ENCODE measurements at regions not wholly inside any gene's neighbourhood (a gene's known extent, or its start where the extent isn't known, plus 50 kb on each side); places are given as distances from the start of the nearest gene placed in this dataset.

GRCh38 chr9:94166976-94167346 is 82.7 kb downstream of the PTPDC1 start:
- peaks cover 27% of the 10 kb centered on the region for H3K4me1 ChIP-seq (ENCODE audit: insufficient read depth, low read length)
- POLR2A ChIA-PET: interaction anchor here (1.1 to 1.2 kb wide), 5 partner anchors 14 to 1497 kb away, joined by 3 read pairs; partner anchors contain the start of gene IPPK
- no peak for TF ChIP-seq CTCF (IDR thresholded peaks at IDR 0.05)
- DNase-seq: no peak
- no peaks in the 10 kb centered on the region for H3K36me3 ChIP-seq (ENCODE audit: insufficient read depth, low read length)
- no peak for ATAC-seq (ENCODE audit: poor library complexity)
- no peaks in the 10 kb centered on the region for H3K9me3 ChIP-seq (ENCODE audit: control insufficient read depth in 1 of 2, insufficient read depth in 1 of 2, low read length in 2 of 2)
- H3K4me1 Mint-ChIP-seq (ENCODE audit: low read depth): peaks cover 68% of the 10 kb centered on the region
- no peaks in the 10 kb centered on the region for H3K27me3 ChIP-seq (ENCODE audit: control insufficient read depth in 1 of 2, insufficient read depth in 2 of 2, low read length in 2 of 2)
- peak overlapping the region; percentile 98 for H3K27ac Mint-ChIP-seq
- H3K36me3 Mint-ChIP-seq (ENCODE audit: low read depth): peaks cover 23% of the 10 kb centered on the region
- CTCF ChIA-PET: no interaction called here
- peak overlapping the region; percentile 81 to 95 for H3K27ac ChIP-seq (ENCODE audit: low read depth in 1 of 2, low read length in 2 of 2)
- H3K9me3 Mint-ChIP-seq: no peaks in the 10 kb centered on the region
- H3K4me3 ChIP-seq (ENCODE audit: low read length): peak overlapping the region; percentile 94
- intact Hi-C loops (cut with DNase I, micrococcal nuclease): loop anchor here (2.0 to 10.0 kb wide), 8 partner anchors 135 to 1872 kb away; partner anchors contain the start of genes PHF2 (in 2 of the 2), AOPEP (in 1 of the 2), IARS1 (in 1 of the 2) and IPPK (in 1 of the 2)
- peak overlapping the region; percentile 100 for H3K4me3 Mint-ChIP-seq
- H3K27me3 Mint-ChIP-seq: no peaks in the 10 kb centered on the region

GRCh38 chr9:94167376-94167890 is 83.2 kb downstream of the PTPDC1 start:
- no peak for ATAC-seq (ENCODE audit: poor library complexity)

More at GRCh38 chr9:94167376-94167890, 83.2 kb downstream of the PTPDC1 start:
- H3K9me3 Mint-ChIP-seq: no peaks in the 10 kb centered on the region
- H3K9me3 ChIP-seq (ENCODE audit: control insufficient read depth in 1 of 2, insufficient read depth in 1 of 2, low read length in 2 of 2): no peaks in the 10 kb centered on the region
- intact Hi-C loops (cut with DNase I, micrococcal nuclease): loop anchor here (2.0 to 10.0 kb wide), 8 partner anchors 135 to 1873 kb away; partner anchors contain the start of genes PHF2 (in 2 of the 2), AOPEP (in 1 of the 2), IARS1 (in 1 of the 2) and IPPK (in 1 of the 2)
- CTCF ChIA-PET: no interaction called here
- no peaks in the 10 kb centered on the region for H3K27me3 ChIP-seq (ENCODE audit: control insufficient read depth in 1 of 2, insufficient read depth in 2 of 2, low read length in 2 of 2)
- DNase-seq: no peak
- POLR2A ChIA-PET: interaction anchor here (1.1 kb wide), 1 partner anchor 14 kb away, joined by 3 read pairs; no protein-coding TSS in a partner anchor
- H3K36me3 Mint-ChIP-seq (ENCODE audit: low read depth): peaks cover 26% of the 10 kb centered on the region
- H3K4me1 ChIP-seq (ENCODE audit: insufficient read depth, low read length): peaks cover 27% of the 10 kb centered on the region
- H3K4me1 Mint-ChIP-seq (ENCODE audit: low read depth): peaks cover 73% of the 10 kb centered on the region
- no peaks in the 10 kb centered on the region for H3K36me3 ChIP-seq (ENCODE audit: insufficient read depth, low read length)
- peak overlapping the region; percentile 98 for H3K27ac Mint-ChIP-seq
- H3K4me3 ChIP-seq (ENCODE audit: low read length): peak overlapping the region; percentile 94
- H3K27ac ChIP-seq (ENCODE audit: low read depth in 1 of 2, low read length in 2 of 2): peak overlapping the region; percentile 81 to 95
- no peaks in the 10 kb centered on the region for H3K27me3 Mint-ChIP-seq
- TF ChIP-seq CTCF (IDR thresholded peaks at IDR 0.05): no peak
- peak overlapping the region; percentile 100 for H3K4me3 Mint-ChIP-seq

Data from CD4-positive, alpha-beta T cell (primary cell).